Pancreas (tissue), 10 donors: ENCODE measurements at regions not wholly inside any gene's neighbourhood (a gene's known extent, or its start where the extent isn't known, plus 50 kb on each side); places are given as distances from the start of the nearest gene placed in this dataset.

Experiments used
- ATAC-seq, 4 donors: fragments of 200-7000 bp; cut with Tn5 transposase; one replicate each; pipeline versions ENCODE4 v1.8.0 to v1.9.1; 2020; ENCODE audit warnings: mild to moderate bottlenecking in 4 of 4, moderate library complexity in 4 of 4
- DNase-seq, 6 donors: peaks; one replicate each; pipeline ENCODE4 v3.0.0-alpha.2; 2020
- FAIRE-seq: peaks from 2 replicates; lab custom pipeline; 2012; peaks lifted over from hg19 to GRCh38; lab: Jason Lieb, UNC
- H3K27ac ChIP-seq, 4 donors: fragments of 200-600 bp; sonication (generic); 1 replicate in 3 of 4; 2 replicates in 1 of 4; pipeline versions ENCODE4 v1.5.0 to v1.8.0; 2020
- H3K27me3 ChIP-seq, 4 donors: fragments of 200-600 bp; one replicate each; pipeline ENCODE4 v1.8.0; 2021
- H3K36me3 ChIP-seq, 3 donors: fragments of 200-600 bp; sonication (generic) in 1 of 3; one replicate each; pipeline versions ENCODE4 v1.5.0 to v1.8.0; 2020 to 2021
- H3K4me1 ChIP-seq, 3 donors: fragments of 200-600 bp; one replicate each; pipeline ENCODE4 v1.8.0; 2021
- H3K4me3 ChIP-seq, 4 donors: fragments of 200-600 bp; sonication (generic) in 2 of 4; one replicate each; pipeline versions ENCODE4 v1.5.0 to v1.8.0; 2020 to 2021
- H3K9me3 ChIP-seq, 4 donors: fragments of 200-600 bp; one replicate each; pipeline ENCODE4 v1.8.0; 2021
- CTCF ChIP-seq, 4 donors: fragments of 200-600 bp; sonication (generic) in 3 of 4; IDR thresholded peaks; one replicate each; pipeline versions ENCODE4 v1.5.0 to v1.8.0; 2021; ENCODE audit warnings: antibody characterized with exemption in 4 of 4
- WGBS, 2 donors: extraction: QIAGEN DNeasy Blood & Tissue Kit; methylation state at CpG; one replicate each; pipeline ENCODE4 v1.1.7; 2013; 5-methylcytosine and 5-hydroxymethylcytosine counted together
- intact Hi-C, 3 donors: fragments of 100-400 bp; cut with DNase I; formaldehyde crosslinking; loops; one replicate each; pipeline versions ENCODE4 v1.11.1 to v1.14.2; 2022
- donor health status: healthy with polysubstance abuse.
- donor health status: DM: no; HTN: no; CAD: no; lungs with moderate emphysema.
- donor health status: DM: no; HTN: no; CAD: no.
- donor health status: control.
- donor health status: control.
- donor health status: Bipolar disorder and iron deficiency.
- donor health status: DM: yes; HTN: yes; CAD: no.
- donor health status: DM: no; HTN: no; CAD: no.
- donor health status: DM: no; HTN: no; CAD: no.
- donor health status: DM: yes; HTN: yes; CAD: no.

GRCh38 chr20:57930351-57930750 lies 220.5 kb upstream of the PMEPA1 start:
- WGBS, 2 donors: 64 to 77% methylated on average over 5 of the region's 5 CpGs
- intact Hi-C loops: no loop called here
- FAIRE-seq (no peak), ATAC-seq (no peak), DNase-seq (no peak)
- Histone ChIP-seq H3K4me3 (no peak overlapping the region), H3K27me3 (no peaks in the 10 kb centered on the region), H3K4me1 (no peaks in the 10 kb centered on the region), H3K9me3 (no peaks in the 10 kb centered on the region), H3K27ac (no peak overlapping the region), H3K36me3 (no peaks in the 10 kb centered on the region)
- TF ChIP-seq CTCF (IDR thresholded peaks at IDR 0.05): no peak

GRCh38 chr20:57928181-57928967 lies 218.6 kb upstream of the PMEPA1 start:
- Histone ChIP-seq H3K4me1 (no peaks in the 10 kb centered on the region), H3K4me3 (no peak overlapping the region), H3K27me3 (no peaks in the 10 kb centered on the region), H3K9me3 (no peaks in the 10 kb centered on the region), H3K36me3 (no peaks in the 10 kb centered on the region), H3K27ac (no peak overlapping the region)
- ATAC-seq (no peak), DNase-seq (no peak), FAIRE-seq (no peak)
- intact Hi-C loops: no loop called here
- TF ChIP-seq CTCF (IDR thresholded peaks at IDR 0.05): no peak
- WGBS, 2 donors: 58 to 59% methylated on average over 2 of the region's 2 CpGs

- no peaks in the 10 kb centered on the region for H3K27me3 ChIP-seq
- 60 to 68% methylated on average over 1 of the region's 1 CpG for WGBS, 2 donors
- no peak overlapping the region for H3K27ac ChIP-seq
- FAIRE-seq (no peak), ATAC-seq (no peak), DNase-seq (no peak)
- no peak overlapping the region for H3K4me3 ChIP-seq
- no peak for TF ChIP-seq CTCF (IDR thresholded peaks at IDR 0.05)
- intact Hi-C loops: no loop called here
- H3K9me3 ChIP-seq: no peaks in the 10 kb centered on the region
- H3K36me3 ChIP-seq: no peaks in the 10 kb centered on the region
- H3K4me1 ChIP-seq: no peaks in the 10 kb centered on the region
Measured at GRCh38 chr20:57927376-57927775, 217.6 kb upstream of the PMEPA1 start.

- FAIRE-seq: no peak
- Histone ChIP-seq H3K36me3 (no peaks in the 10 kb centered on the region), H3K27ac (no peak overlapping the region), H3K27me3 (no peaks in the 10 kb centered on the region), H3K4me3 (no peak overlapping the region), H3K9me3 (no peaks in the 10 kb centered on the region), H3K4me1 (no peaks in the 10 kb centered on the region)
- WGBS, 2 donors: 51 to 54% methylated on average over 10 of the region's 10 CpGs
- DNase-seq: no peak
- TF ChIP-seq CTCF (IDR thresholded peaks at IDR 0.05): no peak
- no peak for ATAC-seq
- intact Hi-C loops: no loop called here
Measured at GRCh38 chr20:57922706-57923105, 212.9 kb upstream of the PMEPA1 start.

- intact Hi-C loops: no loop called here
- no peak for FAIRE-seq
- ATAC-seq: no peak
- WGBS, 2 donors: 54 to 80% methylated on average over 4 of the region's 4 CpGs
- Histone ChIP-seq H3K27me3 (no peaks in the 10 kb centered on the region), H3K36me3 (no peaks in the 10 kb centered on the region), H3K27ac (no peak overlapping the region), H3K4me3 (no peak overlapping the region), H3K9me3 (no peaks in the 10 kb centered on the region), H3K4me1 (no peaks in the 10 kb centered on the region)
- no peak for DNase-seq
- no peak for TF ChIP-seq CTCF (IDR thresholded peaks at IDR 0.05)
Measured at GRCh38 chr20:57922083-57922482, 212.3 kb upstream of the PMEPA1 start.
